ENCODE measurements at regions not wholly inside any gene's neighbourhood (a gene's known extent, or its start where the extent isn't known, plus 50 kb on each side); places are given as distances from the start of the nearest gene placed in this dataset.

- WGBS, 2 donors = 32 to 39% methylated on average over 4 of the region's 4 CpGs
- ATAC-seq = no peak
- Histone ChIP-seq H3K4me3 (no peak overlapping the region), H3K27me3 (no peaks in the 10 kb centered on the region), H3K36me3 (no peaks in the 10 kb centered on the region), H3K27ac (no peak overlapping the region), H3K9me3 (no peaks in the 10 kb centered on the region), H3K4me1 (no peaks in the 10 kb centered on the region)
- TF ChIP-seq CTCF (IDR thresholded peaks at IDR 0.05) = no peak
- intact Hi-C loops (cut with DNase I) = no loop called here
- DNase-seq = no peak
- FAIRE-seq = no peak
These were observed 327.9 kb downstream of the TMEM161B start for GRCh38 chr5:87940775-87941174.

- Histone ChIP-seq H3K9me3 (no peaks in the 10 kb centered on the region), H3K4me3 (no peak overlapping the region), H3K27ac (no peak overlapping the region), H3K4me1 (no peaks in the 10 kb centered on the region), H3K27me3 (no peaks in the 10 kb centered on the region), H3K36me3 (no peaks in the 10 kb centered on the region)
- DNase-seq = no peak
- ATAC-seq = no peak
- intact Hi-C loops (cut with DNase I) = no loop called here
- FAIRE-seq = no peak
- TF ChIP-seq CTCF (IDR thresholded peaks at IDR 0.05) = no peak
These were observed 332.0 kb downstream of the TMEM161B start for GRCh38 chr5:87936667-87937066.

GRCh38 chr5:87924436-87924835 is 344.2 kb downstream of the TMEM161B start:
- no peak for ATAC-seq
- no peak for TF ChIP-seq CTCF (IDR thresholded peaks at IDR 0.05)
- no peaks in the 10 kb centered on the region for H3K36me3 ChIP-seq
- DNase-seq = peak in 1 of 6 donors; percentile 35
- no peaks in the 10 kb centered on the region for H3K27me3 ChIP-seq
- intact Hi-C loops (cut with DNase I) = no loop called here
- FAIRE-seq = no peak
- no peaks in the 10 kb centered on the region for H3K4me1 ChIP-seq
- H3K4me3 ChIP-seq = no peak overlapping the region
- no peaks in the 10 kb centered on the region for H3K9me3 ChIP-seq
- H3K27ac ChIP-seq = no peak overlapping the region
- WGBS, 2 donors = 16 to 20% methylated on average over 7 of the region's 7 CpGs

- Histone ChIP-seq H3K27me3 (no peaks in the 10 kb centered on the region), H3K27ac (no peak overlapping the region), H3K36me3 (no peaks in the 10 kb centered on the region), H3K9me3 (no peaks in the 10 kb centered on the region), H3K4me3 (no peak overlapping the region), H3K4me1 (no peaks in the 10 kb centered on the region)
- no peak for FAIRE-seq
- ATAC-seq = no peak
- intact Hi-C loops (cut with DNase I) = no loop called here
- no peak for TF ChIP-seq CTCF (IDR thresholded peaks at IDR 0.05)
- peak in 1 of 6 donors; percentile 13 for DNase-seq
- 63 to 75% methylated on average over 4 of the region's 4 CpGs for WGBS, 2 donors
These were observed 352.3 kb downstream of the TMEM161B start for GRCh38 chr5:87916320-87916719.

GRCh38 chr5:87912419-87912818 is 356.2 kb downstream of the TMEM161B start:
- DNase-seq (no peak), FAIRE-seq (no peak), ATAC-seq (no peak)
- Histone ChIP-seq H3K27ac (no peak overlapping the region), H3K4me1 (no peaks in the 10 kb centered on the region), H3K4me3 (no peak overlapping the region), H3K27me3 (no peaks in the 10 kb centered on the region), H3K9me3 (peaks cover 0 to 5% (median 0%) of the 10 kb centered on the region in 4 donors), H3K36me3 (no peaks in the 10 kb centered on the region)
- intact Hi-C loops (cut with DNase I) = no loop called here
- no peak for TF ChIP-seq CTCF (IDR thresholded peaks at IDR 0.05)
- 57 to 71% methylated on average over 1 of the region's 1 CpG for WGBS, 2 donors

Data from pancreas (tissue), 10 donors.